ENCODE measurements at regions not wholly inside any gene's neighbourhood (a gene's known extent, or its start where the extent isn't known, plus 50 kb on each side); places are given as distances from the start of the nearest gene placed in this dataset.

GRCh38 chr7:33687625-33688024, 217.7 kb upstream of the BMPER start:
- no peak for TF ChIP-seq EZH2 (IDR thresholded peaks at IDR 0.05; ENCODE audit: borderline replicate concordance, low read depth, low read length, severe bottlenecking)
- TF ChIP-seq, protein P1, sequence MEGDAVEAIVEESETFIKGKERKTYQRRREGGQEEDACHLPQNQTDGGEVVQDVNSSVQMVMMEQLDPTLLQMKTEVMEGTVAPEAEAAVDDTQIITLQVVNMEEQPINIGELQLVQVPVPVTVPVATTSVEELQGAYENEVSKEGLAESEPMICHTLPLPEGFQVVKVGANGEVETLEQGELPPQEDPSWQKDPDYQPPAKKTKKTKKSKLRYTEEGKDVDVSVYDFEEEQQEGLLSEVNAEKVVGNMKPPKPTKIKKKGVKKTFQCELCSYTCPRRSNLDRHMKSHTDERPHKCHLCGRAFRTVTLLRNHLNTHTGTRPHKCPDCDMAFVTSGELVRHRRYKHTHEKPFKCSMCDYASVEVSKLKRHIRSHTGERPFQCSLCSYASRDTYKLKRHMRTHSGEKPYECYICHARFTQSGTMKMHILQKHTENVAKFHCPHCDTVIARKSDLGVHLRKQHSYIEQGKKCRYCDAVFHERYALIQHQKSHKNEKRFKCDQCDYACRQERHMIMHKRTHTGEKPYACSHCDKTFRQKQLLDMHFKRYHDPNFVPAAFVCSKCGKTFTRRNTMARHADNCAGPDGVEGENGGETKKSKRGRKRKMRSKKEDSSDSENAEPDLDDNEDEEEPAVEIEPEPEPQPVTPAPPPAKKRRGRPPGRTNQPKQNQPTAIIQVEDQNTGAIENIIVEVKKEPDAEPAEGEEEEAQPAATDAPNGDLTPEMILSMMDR (IDR thresholded peaks at IDR 0.05; ENCODE audit: borderline replicate concordance, extremely low read depth, low read length, poor library complexity, severe bottlenecking) = no peak
